Type B pancreatic cell (in vitro differentiated cells): ENCODE measurements at regions not wholly inside any gene's neighbourhood (a gene's known extent, or its start where the extent isn't known, plus 50 kb on each side); places are given as distances from the start of the nearest gene placed in this dataset.

Experiments used
- DNase-seq: peaks from one replicate; pipeline ENCODE4 v3.0.0; 2021; ENCODE audit warnings: mixed read lengths; ENCODE audit not compliant: unreplicated experiment; ENCODE audit errors: extremely low spot score
- H3K27ac Mint-ChIP-seq: 2 replicates; pipeline ENCODE4 v1.8.0; 2021; ENCODE audit warnings: mild to moderate bottlenecking, mixed read lengths
- H3K27me3 Mint-ChIP-seq: 2 replicates; pipeline ENCODE4 v1.8.0; 2021; ENCODE audit warnings: mixed read lengths
- H3K36me3 Mint-ChIP-seq: 2 replicates; pipeline ENCODE4 v1.8.0; 2021; ENCODE audit warnings: mixed read lengths
- H3K4me1 Mint-ChIP-seq: one replicate; pipeline ENCODE4 v1.8.0; 2021; ENCODE audit warnings: mixed read lengths; ENCODE audit not compliant: unreplicated experiment
- H3K4me3 Mint-ChIP-seq: 2 replicates; pipeline ENCODE4 v1.8.0; 2021; ENCODE audit warnings: mild to moderate bottlenecking, mixed read lengths
- H3K9me3 Mint-ChIP-seq: 2 replicates; pipeline ENCODE4 v1.8.0; 2021; ENCODE audit warnings: mixed read lengths
- CTCF ChIP-seq: fragments of 200-600 bp; sonication (generic); conservative IDR thresholded peaks from 2 replicates; pipeline ENCODE4 v1.5.0; 2021; ENCODE audit warnings: antibody characterized with exemption, mild to moderate bottlenecking

GRCh38 chr12:127270193-127270592, 996.8 kb upstream of the TMEM132C start:
- Mint-ChIP-seq H3K4me1 (no peaks in the 10 kb centered on the region), H3K4me3 (no peak overlapping the region), H3K9me3 (no peaks in the 10 kb centered on the region), H3K27me3 (peaks cover 12% of the 10 kb centered on the region), H3K27ac (no peak overlapping the region), H3K36me3 (no peaks in the 10 kb centered on the region)
- no peak for DNase-seq
- TF ChIP-seq CTCF, result no peak

GRCh38 chr12:127271776-127272175, 995.2 kb upstream of the TMEM132C start:
- Mint-ChIP-seq H3K4me1 (no peaks in the 10 kb centered on the region), H3K27me3 (peaks cover 18% of the 10 kb centered on the region), H3K36me3 (no peaks in the 10 kb centered on the region), H3K27ac (no peak overlapping the region), H3K4me3 (no peak overlapping the region), H3K9me3 (no peaks in the 10 kb centered on the region)
- no peak for TF ChIP-seq CTCF
- DNase-seq, result no peak

GRCh38 chr12:127272864-127273263, 994.1 kb upstream of the TMEM132C start:
- no peak for TF ChIP-seq CTCF
- Mint-ChIP-seq H3K27ac (no peak overlapping the region), H3K36me3 (no peaks in the 10 kb centered on the region), H3K27me3 (peaks cover 19% of the 10 kb centered on the region), H3K4me1 (no peaks in the 10 kb centered on the region), H3K4me3 (no peak overlapping the region), H3K9me3 (no peaks in the 10 kb centered on the region)
- DNase-seq, result no peak

GRCh38 chr12:127273626-127274025, 993.3 kb upstream of the TMEM132C start:
- Mint-ChIP-seq H3K27ac (no peak overlapping the region), H3K36me3 (no peaks in the 10 kb centered on the region), H3K9me3 (no peaks in the 10 kb centered on the region), H3K4me1 (no peaks in the 10 kb centered on the region), H3K27me3 (peaks cover 26% of the 10 kb centered on the region), H3K4me3 (no peak overlapping the region)
- no peak for TF ChIP-seq CTCF
- DNase-seq, result no peak

- TF ChIP-seq CTCF, result no peak
- Mint-ChIP-seq H3K36me3 (no peaks in the 10 kb centered on the region), H3K4me3 (no peak overlapping the region)
Observed at GRCh38 chr12:127275416-127275815, 991.6 kb upstream of the TMEM132C start.

GRCh38 chr12:127277882-127278281, 989.1 kb upstream of the TMEM132C start:
- H3K27ac Mint-ChIP-seq, result no peak overlapping the region
- TF ChIP-seq CTCF, result no peak
- H3K9me3 Mint-ChIP-seq, result no peaks in the 10 kb centered on the region
- DNase-seq, result no peak
- no peak overlapping the region for H3K4me3 Mint-ChIP-seq
- H3K36me3 Mint-ChIP-seq, result no peaks in the 10 kb centered on the region
- no peaks in the 10 kb centered on the region for H3K4me1 Mint-ChIP-seq
- peaks cover 44% of the 10 kb centered on the region for H3K27me3 Mint-ChIP-seq

More at GRCh38 chr12:127275416-127275815, 991.6 kb upstream of the TMEM132C start:
- no peak for DNase-seq
- Mint-ChIP-seq H3K4me1 (no peaks in the 10 kb centered on the region), H3K27ac (no peak overlapping the region), H3K27me3 (peaks cover 38% of the 10 kb centered on the region), H3K9me3 (no peaks in the 10 kb centered on the region)
